ENCODE measurements at regions not wholly inside any gene's neighbourhood (a gene's known extent, or its start where the extent isn't known, plus 50 kb on each side); places are given as distances from the start of the nearest gene placed in this dataset.

GRCh38 chr13:37212826-37213225, 107.4 kb upstream of the CSNK1A1L start:
- TF ChIP-seq CTCF (IDR thresholded peaks at IDR 0.05; ENCODE audit: control insufficient read depth, insufficient read depth, low read depth, low read length, missing control alignments), result no peak
- no peak for DNase-seq (ENCODE audit: low read depth)
- no peak overlapping the region for H3K4me3 ChIP-seq (ENCODE audit: control insufficient read depth, low read depth, low read length)

DNA sequence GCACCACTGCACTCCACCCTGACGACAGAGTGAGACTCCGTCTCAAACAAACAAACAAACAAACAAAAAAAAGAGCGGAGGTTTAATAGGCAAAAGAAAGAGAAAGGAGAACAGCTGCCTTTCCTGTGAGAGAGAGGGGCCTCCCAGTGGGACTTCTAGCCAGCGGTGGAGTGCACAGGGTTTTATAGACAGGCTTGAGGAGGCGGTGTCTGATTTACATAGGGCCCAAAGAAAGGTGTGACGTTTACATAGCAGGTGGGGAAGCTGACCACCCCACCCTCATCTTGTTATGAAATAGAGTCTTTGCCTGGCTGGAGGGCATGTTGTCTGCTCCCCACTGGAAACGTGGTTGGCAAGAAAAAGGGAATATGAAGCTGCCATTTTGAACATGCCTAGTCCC, 106.0 kb upstream of the CSNK1A1L start:
- DNase-seq (ENCODE audit: low read depth), result no peak
- no peak overlapping the region for H3K4me3 ChIP-seq (ENCODE audit: control insufficient read depth, low read depth, low read length)
- TF ChIP-seq CTCF (IDR thresholded peaks at IDR 0.05; ENCODE audit: control insufficient read depth, insufficient read depth, low read depth, low read length, missing control alignments), result no peak

DNA sequence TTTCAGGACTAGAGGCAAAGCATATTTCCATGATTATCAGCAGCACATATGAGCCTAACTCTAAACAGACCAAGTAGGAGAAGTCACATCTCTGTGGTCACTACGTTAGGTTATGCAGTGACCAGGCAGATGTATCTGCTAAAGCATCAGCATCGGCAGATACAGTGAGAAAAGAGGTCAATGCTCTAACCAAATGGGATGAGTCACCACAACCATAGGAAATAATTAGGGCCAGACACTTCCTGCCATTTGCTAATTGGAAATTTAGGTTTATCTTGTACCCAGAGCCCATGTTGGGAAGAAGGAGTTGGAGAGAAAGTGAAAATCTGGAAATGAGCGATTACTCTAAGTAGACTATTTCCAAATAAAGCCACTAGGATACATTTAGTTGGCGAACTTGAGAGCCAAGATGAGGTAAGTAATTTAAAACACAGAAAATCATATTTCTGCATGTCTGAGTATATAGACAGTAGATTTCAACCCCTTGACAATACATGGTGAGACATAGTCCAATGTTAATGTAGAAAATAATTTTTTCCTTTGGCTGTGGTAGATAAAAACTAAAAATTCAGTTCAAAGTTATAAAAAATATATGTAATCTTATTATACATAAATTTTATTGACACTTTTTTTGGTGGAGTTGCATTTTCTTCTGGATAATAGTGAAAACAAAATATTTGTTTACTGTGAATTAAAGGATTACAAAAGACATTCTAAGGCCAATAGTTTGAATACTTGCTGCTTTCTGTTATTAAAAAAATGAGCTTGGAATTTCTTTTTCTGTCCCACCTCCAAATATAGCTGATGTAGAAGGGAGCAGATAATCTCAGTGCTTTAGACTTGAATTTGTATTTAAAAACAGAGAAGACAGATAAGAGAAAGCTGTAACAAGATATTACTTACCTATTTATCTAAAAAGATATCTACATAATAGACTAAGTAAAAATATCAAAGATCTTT, 104.4 kb upstream of the CSNK1A1L start:
- H3K4me3 ChIP-seq (ENCODE audit: control insufficient read depth, low read depth, low read length), result no peak overlapping the region
- TF ChIP-seq CTCF (IDR thresholded peaks at IDR 0.05; ENCODE audit: control insufficient read depth, insufficient read depth, low read depth, low read length, missing control alignments), result no peak
- DNase-seq (ENCODE audit: low read depth), result no peak

DNA sequence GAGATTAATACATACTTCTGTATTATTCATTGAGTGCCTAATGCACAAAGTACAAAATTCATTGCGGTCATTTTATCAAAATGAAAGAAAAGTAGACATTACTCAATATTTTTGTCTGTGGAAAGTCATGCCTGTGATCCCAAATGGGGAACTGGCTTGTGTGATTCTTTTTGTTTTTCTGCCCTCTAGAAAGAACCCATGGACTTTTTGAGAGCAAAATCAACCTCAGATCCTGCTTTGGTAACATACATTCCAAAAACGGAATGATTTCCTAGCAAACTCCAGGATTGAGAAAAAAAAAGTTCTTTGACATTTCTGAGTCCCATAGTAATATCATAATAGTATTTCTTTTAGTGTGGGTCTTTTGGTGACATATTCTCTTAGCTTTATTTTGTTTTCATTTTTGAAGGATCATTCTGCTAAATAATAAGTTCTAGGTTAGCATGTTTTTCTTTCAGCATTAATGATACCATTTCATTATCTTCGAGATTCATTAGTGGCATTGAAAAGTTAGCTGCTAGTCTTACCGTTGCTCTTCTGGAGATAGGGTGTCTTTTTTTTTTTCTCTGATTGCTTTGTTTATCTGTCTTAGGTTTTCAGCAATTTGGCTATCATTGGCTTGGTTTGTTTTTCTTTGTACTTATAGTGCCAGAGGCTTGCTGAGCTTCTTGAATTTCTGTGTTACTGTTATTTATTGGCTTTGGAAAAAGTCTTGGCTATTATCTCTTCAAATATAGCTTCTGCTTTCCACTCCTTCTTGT, 102.4 kb upstream of the CSNK1A1L start:
- no peak for DNase-seq (ENCODE audit: low read depth)
- TF ChIP-seq CTCF (IDR thresholded peaks at IDR 0.05; ENCODE audit: control insufficient read depth, insufficient read depth, low read depth, low read length, missing control alignments), result no peak
- no peak overlapping the region for H3K4me3 ChIP-seq (ENCODE audit: control insufficient read depth, low read depth, low read length)

DNA sequence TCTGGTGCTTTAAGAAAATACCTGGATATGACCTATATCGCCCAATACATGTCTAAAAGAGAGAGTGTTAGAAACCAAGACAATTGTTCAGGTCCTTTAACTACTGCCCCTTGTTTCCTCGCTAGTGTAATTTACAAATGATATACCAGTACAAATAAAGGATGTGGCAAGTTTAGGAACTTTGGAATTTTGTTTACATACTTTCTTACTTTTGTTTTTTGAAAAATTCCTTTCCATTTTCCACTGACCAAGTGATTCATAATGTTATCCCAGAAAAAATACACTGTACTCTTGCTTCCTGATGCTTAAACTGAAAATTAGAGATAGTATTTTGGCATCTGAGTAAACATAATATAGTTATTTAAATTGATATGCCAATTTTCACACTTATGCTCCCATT, 96.8 kb upstream of the CSNK1A1L start:
- H3K4me3 ChIP-seq (ENCODE audit: control insufficient read depth, low read depth, low read length), result no peak overlapping the region
- DNase-seq (ENCODE audit: low read depth), result no peak
- TF ChIP-seq CTCF (IDR thresholded peaks at IDR 0.05; ENCODE audit: control insufficient read depth, insufficient read depth, low read depth, low read length, missing control alignments), result no peak

- no peak for TF ChIP-seq CTCF (IDR thresholded peaks at IDR 0.05; ENCODE audit: control insufficient read depth, insufficient read depth, low read depth, low read length, missing control alignments)
- H3K4me3 ChIP-seq (ENCODE audit: control insufficient read depth, low read depth, low read length), result no peak overlapping the region
- DNase-seq (ENCODE audit: low read depth), result no peak
Measured at GRCh38 chr13:37201081-37201480, 95.6 kb upstream of the CSNK1A1L start.

Measured in AG09309 (cell line).